Osteoblast (primary cell): ENCODE measurements at regions not wholly inside any gene's neighbourhood (a gene's known extent, or its start where the extent isn't known, plus 50 kb on each side); places are given as distances from the start of the nearest gene placed in this dataset.

Experiments
- DNase-seq: peaks from one replicate; pipeline ENCODE4 v3.0.0; 2011; ENCODE audit warnings: low spot score, mixed read lengths; ENCODE audit not compliant: insufficient read length; ENCODE audit errors: missing footprints
- H2AFZ ChIP-seq: 2 replicates; pipeline ENCODE4 v1.6.0; 2011; ENCODE audit warnings: mild to moderate bottlenecking, low read length
- H3K27ac ChIP-seq: 2 replicates; pipeline ENCODE4 v1.5.1; 2011; ENCODE audit warnings: mild to moderate bottlenecking, low read depth, low read length, moderate library complexity
- H3K27me3 ChIP-seq: 2 replicates; pipeline ENCODE4 v1.6.0; 2012; ENCODE audit warnings: mild to moderate bottlenecking, control low read depth, inconsistent platforms, low read length, moderate library complexity; ENCODE audit not compliant: insufficient read depth
- H3K36me3 ChIP-seq: 2 replicates; pipeline ENCODE4 v1.5.1; 2011; ENCODE audit warnings: mild to moderate bottlenecking, low read length, control low read depth, moderate library complexity; ENCODE audit not compliant: insufficient read depth
- H3K4me1 ChIP-seq: 2 replicates; pipeline ENCODE4 v1.5.1; 2011; ENCODE audit warnings: mild to moderate bottlenecking, low read length, control low read depth, moderate library complexity; ENCODE audit not compliant: insufficient read depth
- H3K4me2 ChIP-seq: 2 replicates; pipeline ENCODE4 v1.6.0; 2011; ENCODE audit warnings: mild to moderate bottlenecking, low read length; ENCODE audit not compliant: insufficient read depth
- H3K4me3 ChIP-seq: fragments of 200-600 bp; sonication (generic); 3 replicates; pipeline ENCODE4 v1.5.1; 2012; ENCODE audit warnings: mild to moderate bottlenecking, low read length, inconsistent platforms; ENCODE audit not compliant: insufficient read depth
- H3K79me2 ChIP-seq: 2 replicates; pipeline ENCODE4 v1.6.0; 2012; ENCODE audit warnings: mild to moderate bottlenecking, low read length, control low read depth, inconsistent platforms; ENCODE audit not compliant: insufficient read depth
- H3K9me3 ChIP-seq: 2 replicates; pipeline ENCODE4 v1.5.1; 2011; ENCODE audit warnings: low read depth, low read length, control low read depth
- H4K20me1 ChIP-seq: 2 replicates; pipeline ENCODE4 v1.6.0; 2012; ENCODE audit warnings: mild to moderate bottlenecking, low read length, control low read depth; ENCODE audit not compliant: insufficient read depth
- CTCF ChIP-seq: IDR thresholded peaks from 2 replicates; pipeline ENCODE4 v1.5.1; 2011; ENCODE audit warnings: mild to moderate bottlenecking, low read depth, low read length, moderate library complexity; ENCODE audit errors: extremely low read depth

GRCh38 chr2:167756446-167756845 is 490.9 kb downstream of the STK39 start:
- DNase-seq = no peak
- Histone ChIP-seq H2AFZ (no peak overlapping the region), H3K4me2 (no peak overlapping the region), H3K79me2 (no peaks in the 10 kb centered on the region), H4K20me1 (no peaks in the 10 kb centered on the region), H3K27me3 (no peaks in the 10 kb centered on the region), H3K4me1 (no peaks in the 10 kb centered on the region), H3K27ac (no peak overlapping the region), H3K4me3 (no peak overlapping the region), H3K36me3 (no peaks in the 10 kb centered on the region), H3K9me3 (no peaks in the 10 kb centered on the region)
- TF ChIP-seq CTCF = no peak

- no peak for DNase-seq
- Histone ChIP-seq H3K36me3 (no peaks in the 10 kb centered on the region), H3K4me3 (no peak overlapping the region), H2AFZ (no peak overlapping the region), H4K20me1 (no peaks in the 10 kb centered on the region), H3K27ac (no peak overlapping the region), H3K79me2 (no peaks in the 10 kb centered on the region), H3K9me3 (no peaks in the 10 kb centered on the region), H3K4me1 (no peaks in the 10 kb centered on the region), H3K4me2 (no peak overlapping the region), H3K27me3 (no peaks in the 10 kb centered on the region)
- no peak for TF ChIP-seq CTCF
Measured at GRCh38 chr2:167753142-167753541, 494.3 kb downstream of the STK39 start.

- Histone ChIP-seq H2AFZ (no peak overlapping the region), H3K79me2 (no peaks in the 10 kb centered on the region), H3K9me3 (no peaks in the 10 kb centered on the region), H3K36me3 (no peaks in the 10 kb centered on the region), H3K4me2 (no peak overlapping the region), H3K4me3 (no peak overlapping the region), H3K27ac (no peak overlapping the region), H3K4me1 (no peaks in the 10 kb centered on the region), H3K27me3 (no peaks in the 10 kb centered on the region), H4K20me1 (no peaks in the 10 kb centered on the region)
- DNase-seq = no peak
- no peak for TF ChIP-seq CTCF
Measured at GRCh38 chr2:167752734-167753133, 494.7 kb downstream of the STK39 start.

- H4K20me1 ChIP-seq = no peaks in the 10 kb centered on the region
- H3K79me2 ChIP-seq = no peaks in the 10 kb centered on the region
- H3K36me3 ChIP-seq = no peaks in the 10 kb centered on the region
- H3K9me3 ChIP-seq = no peaks in the 10 kb centered on the region
- no peak overlapping the region for H3K4me3 ChIP-seq
- no peak overlapping the region for H3K27ac ChIP-seq
- H3K4me1 ChIP-seq = no peaks in the 10 kb centered on the region
- no peak for DNase-seq
- no peak overlapping the region for H2AFZ ChIP-seq
- TF ChIP-seq CTCF = no peak
- no peaks in the 10 kb centered on the region for H3K27me3 ChIP-seq
- H3K4me2 ChIP-seq = no peak overlapping the region
Measured at GRCh38 chr2:167750675-167751074, 496.7 kb downstream of the STK39 start.
